PC-3 (cell line): ENCODE measurements at regions not wholly inside any gene's neighbourhood (a gene's known extent, or its start where the extent isn't known, plus 50 kb on each side); places are given as distances from the start of the nearest gene placed in this dataset.

Experiments
- ATAC-seq: fragments of 200-7000 bp; cut with Tn5 transposase; 2 replicates; pipeline ENCODE4 v1.9.1; 2020; ENCODE audit warnings: mild to moderate bottlenecking, moderate library complexity
- BruUV-seq: library from RNA; stranded (reverse); fragments of 400-500 nt; replicated peaks from 2 replicates; lab custom pipeline; 2021; lab: Mats Ljungman, UMichigan
- CTCF ChIA-PET: fragments of 300-600 bp; sonication (Branson Sonifier 250); formaldehyde crosslinking; loops from one replicate; lab custom pipeline; 2022; ENCODE audit warnings: antibody characterized with exemption; lab: Charles Lee
- POLR2A ChIA-PET: fragments of 300-600 bp; sonication (Branson Sonifier 250); formaldehyde crosslinking; loops from one replicate; lab custom pipeline; 2022; ENCODE audit warnings: antibody characterized with exemption; ENCODE audit not compliant: unreplicated experiment; lab: Charles Lee
- DNase-seq: peaks from one replicate; pipeline ENCODE4 v3.0.0-alpha.2; 2015
- H2AFZ ChIP-seq: fragments of 300-600 bp; sonication (generic); 2 replicates; pipeline ENCODE4 v1.6.0; 2016; ENCODE audit warnings: antibody characterized with exemption, low read length
- H3F3A ChIP-seq: fragments of 300-600 bp; sonication (generic); one replicate; pipeline ENCODE4 v1.6.0; 2017; ENCODE audit warnings: antibody characterized with exemption, low read length, control low read depth, mild to moderate bottlenecking; ENCODE audit not compliant: unreplicated experiment
- H3K27ac ChIP-seq: fragments of 300-600 bp; sonication (generic); 2 replicates; pipeline ENCODE4 v1.5.1; 2016; ENCODE audit warnings: mild to moderate bottlenecking, low read length
- H3K27me3 ChIP-seq: fragments of 300-600 bp; sonication (generic); 2 replicates; pipeline ENCODE4 v1.6.1; 2016; ENCODE audit warnings: low read length, mixed read lengths
- H3K36me3 ChIP-seq: fragments of 300-600 bp; sonication (generic); 2 replicates; pipeline ENCODE4 v1.6.1; 2016; ENCODE audit warnings: low read depth, mixed run types, low read length, mixed read lengths
- H3K4me1 ChIP-seq: fragments of 300-600 bp; sonication (generic); 2 replicates; pipeline ENCODE4 v1.5.1; 2016; ENCODE audit warnings: low read length; ENCODE audit not compliant: insufficient read depth
- H3K4me2 ChIP-seq: fragments of 300-600 bp; sonication (generic); 2 replicates; pipeline ENCODE4 v1.6.0; 2016; ENCODE audit warnings: low read length
- H3K4me3 ChIP-seq: fragments of 300-600 bp; sonication (generic); 2 replicates; pipeline ENCODE4 v1.5.1; 2016; ENCODE audit warnings: mild to moderate bottlenecking, low read length, mixed read lengths
- H3K79me2 ChIP-seq: fragments of 300-600 bp; sonication (generic); 2 replicates; pipeline ENCODE4 v1.6.1; 2017; ENCODE audit warnings: low read length, mixed read lengths
- H3K9ac ChIP-seq: fragments of 300-600 bp; sonication (generic); 2 replicates; pipeline ENCODE4 v1.6.0; 2016; ENCODE audit warnings: mild to moderate bottlenecking, low read length
- H3K9me2 ChIP-seq: fragments of 300-600 bp; sonication (generic); replicated peaks from 2 replicates; pipeline ENCODE4 v1.6.1; 2016; ENCODE audit warnings: mixed run types, low read length, mixed read lengths
- H3K9me3 ChIP-seq: fragments of 300-600 bp; sonication (generic); 2 replicates; pipeline ENCODE4 v1.6.1; 2016; ENCODE audit warnings: low read length, mixed read lengths
- H4K20me1 ChIP-seq: fragments of 300-600 bp; sonication (generic); 2 replicates; pipeline ENCODE4 v1.6.1; 2016; ENCODE audit warnings: low read length, mixed read lengths
- CTCF ChIP-seq: fragments of 300-600 bp; sonication (generic); conservative IDR thresholded peaks from 2 replicates; pipeline ENCODE4 v1.5.1; 2017; ENCODE audit warnings: antibody characterized with exemption, low read depth, mild to moderate bottlenecking, low read length
- EZH2 ChIP-seq: fragments of 300-600 bp; sonication (generic); IDR thresholded peaks from one replicate; pipeline ENCODE4 v1.6.1; 2017; ENCODE audit warnings: antibody characterized with exemption, mild to moderate bottlenecking, low read length; ENCODE audit not compliant: unreplicated experiment
- EZH2phosphoT487 ChIP-seq: fragments of 300-600 bp; sonication (generic); IDR thresholded peaks from 2 replicates; pipeline ENCODE4 v1.6.1; 2018; ENCODE audit warnings: mild to moderate bottlenecking, antibody characterized with exemption, low read length, borderline replicate concordance
- intact Hi-C: fragments of 100-400 bp; cut with micrococcal nuclease; formaldehyde crosslinking; loops from 2 replicates; pipeline ENCODE4 v1.9.0; 2023

DNA sequence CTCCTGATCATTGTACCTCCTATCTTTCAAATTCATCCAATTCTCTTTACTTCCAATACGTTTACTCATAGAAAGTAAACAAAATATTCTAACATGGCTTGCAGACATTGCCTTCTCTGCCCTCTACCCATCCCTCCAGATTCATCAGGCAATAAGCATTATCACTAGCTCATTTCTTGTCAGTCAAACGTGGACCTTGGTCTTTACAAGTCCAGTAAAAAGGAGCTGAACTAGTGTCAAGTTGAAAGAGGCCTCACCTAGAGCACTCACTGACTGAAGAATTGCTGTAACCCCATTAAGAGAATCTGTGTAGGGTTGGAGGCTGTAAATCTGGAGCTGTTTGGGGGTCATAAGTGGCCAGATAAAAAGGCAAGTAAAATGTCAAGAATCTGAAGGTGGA is 435.0 kb upstream of the CCDC179 start:
- no TSS peak for BruUV-seq
- no peak overlapping the region for H3K9ac ChIP-seq
- H3K4me3 ChIP-seq = no peak overlapping the region
- no peak overlapping the region for H3K27ac ChIP-seq
- TF ChIP-seq CTCF (no peak), EZH2phosphoT487 (no peak), EZH2 (no peak)
- no peaks in the 10 kb centered on the region for H3K36me3 ChIP-seq
- no peaks in the 10 kb centered on the region for H3K4me1 ChIP-seq
- no peaks in the 10 kb centered on the region for H3K27me3 ChIP-seq
- no peaks in the 10 kb centered on the region for H4K20me1 ChIP-seq
- DNase-seq (no peak), ATAC-seq (no peak)
- H3K9me2 ChIP-seq = no peaks in the 10 kb centered on the region
- H3K4me2 ChIP-seq = no peak overlapping the region
- no peaks in the 10 kb centered on the region for H3K79me2 ChIP-seq
- H2AFZ ChIP-seq = no peak overlapping the region
- POLR2A ChIA-PET = no interaction called here
- CTCF ChIA-PET = no interaction called here
- no peaks in the 10 kb centered on the region for H3K9me3 ChIP-seq
- intact Hi-C loops = no loop called here
- no peaks in the 10 kb centered on the region for H3F3A ChIP-seq

DNA sequence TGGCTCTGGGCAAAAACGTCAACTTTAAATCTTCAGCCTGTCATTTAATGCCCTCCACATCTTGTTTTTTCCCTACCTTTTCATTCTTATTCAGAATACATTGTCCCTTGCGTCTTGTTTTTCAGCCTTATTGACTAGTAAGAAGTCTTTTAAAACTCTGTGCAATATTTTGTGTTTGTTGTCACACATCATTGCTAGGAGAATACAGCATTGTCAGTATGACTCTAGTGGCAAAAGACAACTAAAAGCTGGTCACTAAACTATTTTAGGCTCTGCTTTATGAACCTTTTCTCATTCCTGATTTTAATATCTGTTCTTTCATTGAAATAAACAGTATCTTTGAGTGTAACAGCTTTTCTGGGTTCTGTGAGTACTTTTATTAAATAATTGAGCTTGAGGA is 447.8 kb upstream of the CCDC179 start:
- ChIA-PET POLR2A (no interaction called here), CTCF (no interaction called here)
- H3K79me2 ChIP-seq = no peaks in the 10 kb centered on the region
- BruUV-seq = no TSS peak
- no peak overlapping the region for H2AFZ ChIP-seq
- H3K27ac ChIP-seq = no peak overlapping the region
- H3K9me3 ChIP-seq = no peaks in the 10 kb centered on the region
- no peaks in the 10 kb centered on the region for H3F3A ChIP-seq
- no peaks in the 10 kb centered on the region for H3K36me3 ChIP-seq
- DNase-seq = no peak
- intact Hi-C loops = no loop called here
- no peaks in the 10 kb centered on the region for H3K27me3 ChIP-seq
- no peak overlapping the region for H3K4me3 ChIP-seq
- peaks cover 18% of the 10 kb centered on the region for H3K4me1 ChIP-seq
- H4K20me1 ChIP-seq = no peaks in the 10 kb centered on the region
- TF ChIP-seq CTCF = no peak
- TF ChIP-seq EZH2phosphoT487 = no peak
- TF ChIP-seq EZH2 = no peak
- H3K9me2 ChIP-seq = no peaks in the 10 kb centered on the region
- no peak for ATAC-seq
- H3K9ac ChIP-seq = no peak overlapping the region
- no peak overlapping the region for H3K4me2 ChIP-seq

DNA sequence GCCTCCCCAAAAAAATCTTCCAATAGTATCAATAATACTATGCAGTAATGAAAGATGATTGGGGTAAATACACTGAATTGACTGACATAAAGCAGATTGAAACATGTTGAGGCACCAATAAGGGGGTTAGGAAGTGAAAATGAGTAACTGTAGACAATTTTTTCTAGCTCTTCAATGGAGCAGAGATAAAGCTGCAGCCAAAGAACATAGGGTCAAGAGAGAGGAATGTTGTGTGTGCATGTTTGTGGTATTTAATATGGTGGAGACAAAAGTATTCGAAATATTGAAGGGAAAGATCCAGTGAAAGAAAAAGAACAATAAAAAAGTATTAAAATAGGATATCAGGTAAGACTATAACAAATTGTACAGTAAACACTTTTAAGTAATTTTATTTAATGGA is 450.0 kb upstream of the CCDC179 start:
- no peaks in the 10 kb centered on the region for H4K20me1 ChIP-seq

More for the DNA sequence above, 450.0 kb upstream of the CCDC179 start:
- Histone ChIP-seq H3K9me3 (no peaks in the 10 kb centered on the region), H3F3A (no peaks in the 10 kb centered on the region), H3K4me1 (peaks cover 30% of the 10 kb centered on the region), H3K9ac (no peak overlapping the region), H3K27ac (no peak overlapping the region), H3K27me3 (no peaks in the 10 kb centered on the region), H3K36me3 (no peaks in the 10 kb centered on the region), H3K4me3 (no peak overlapping the region), H3K79me2 (no peaks in the 10 kb centered on the region), H3K4me2 (no peak overlapping the region), H3K9me2 (no peaks in the 10 kb centered on the region), H2AFZ (no peak overlapping the region)
- TF ChIP-seq EZH2 (no peak), EZH2phosphoT487 (no peak), CTCF (no peak)
- DNase-seq (peak; percentile 22), ATAC-seq (no peak)
- CTCF ChIA-PET = no interaction called here
- POLR2A ChIA-PET = no interaction called here
- no TSS peak for BruUV-seq
- intact Hi-C loops = loop anchor here (10.0 kb wide), 1 partner anchor 185 kb away; no protein-coding TSS in a partner anchor
